BLaER1 treated with 17β-estradiol and CSF1 and Interleukin-3, amounts not matched to agents 10 nM and 100 nM (cell line): ENCODE measurements at regions not wholly inside any gene's neighbourhood (a gene's known extent, or its start where the extent isn't known, plus 50 kb on each side); places are given as distances from the start of the nearest gene placed in this dataset.
"Not testable (repeated sequence)": the region's sequence is repeated elsewhere in the genome, so short reads cannot be mapped to it uniquely, and the experiment has no call there.

Source experiments
- H3K27ac ChIP-seq, 11 experiments: shearing (Covaris generic); formaldehyde crosslinking; 2 replicates each; pipeline ENCODE4 v1.8.1; 2022
- H3K27me3 ChIP-seq, 11 experiments: shearing (Covaris generic); formaldehyde crosslinking; 2 replicates each; pipeline ENCODE4 v1.8.1; 2022
- H3K36me3 ChIP-seq, 11 experiments: shearing (Covaris generic); formaldehyde crosslinking; 2 replicates each; pipeline ENCODE4 v1.8.1; 2022
- H3K4me1 ChIP-seq, 10 experiments: shearing (Covaris generic); formaldehyde crosslinking; 2 replicates each; pipeline ENCODE4 v1.8.1; 2022
- H3K4me2 ChIP-seq, 11 experiments: shearing (Covaris generic); formaldehyde crosslinking; 2 replicates each; pipeline ENCODE4 v1.8.1; 2022
- H3K4me3 ChIP-seq, 10 experiments: shearing (Covaris generic); formaldehyde crosslinking; 2 replicates each; pipeline ENCODE4 v1.8.1; 2022
- H3K9ac ChIP-seq, 11 experiments: shearing (Covaris generic); formaldehyde crosslinking; 2 replicates each; pipeline ENCODE4 v1.8.1; 2022
- H3K9me3 ChIP-seq, 11 experiments: shearing (Covaris generic); formaldehyde crosslinking; replicated peaks in 1 of 11; 2 replicates each; pipeline ENCODE4 v1.8.1; 2022
- H4K20me1 ChIP-seq, 11 experiments: shearing (Covaris generic); formaldehyde crosslinking; 2 replicates each; pipeline ENCODE4 v1.8.1; 2022
- Cebpa-rat ChIP-seq, 11 experiments: shearing (Covaris generic); IDR thresholded peaks; 2 replicates each; pipeline ENCODE4 v1.8.1; 2022

GRCh38 chr5:30401479-30402058, 791.9 kb upstream of the CDH6 start:
- H3K9me3 ChIP-seq: no peaks in the 10 kb centered on the region
- no peaks in the 10 kb centered on the region for H4K20me1 ChIP-seq
- no peaks in the 10 kb centered on the region for H3K4me1 ChIP-seq
- TF ChIP-seq Cebpa-rat (IDR thresholded peaks at IDR 0.05): no peak
- no peak overlapping the region for H3K27ac ChIP-seq
- no peaks in the 10 kb centered on the region for H3K27me3 ChIP-seq
- H3K36me3 ChIP-seq: no peaks in the 10 kb centered on the region
- H3K9ac ChIP-seq: no peak overlapping the region
- no peak overlapping the region for H3K4me3 ChIP-seq
- no peak overlapping the region for H3K4me2 ChIP-seq

DNA sequence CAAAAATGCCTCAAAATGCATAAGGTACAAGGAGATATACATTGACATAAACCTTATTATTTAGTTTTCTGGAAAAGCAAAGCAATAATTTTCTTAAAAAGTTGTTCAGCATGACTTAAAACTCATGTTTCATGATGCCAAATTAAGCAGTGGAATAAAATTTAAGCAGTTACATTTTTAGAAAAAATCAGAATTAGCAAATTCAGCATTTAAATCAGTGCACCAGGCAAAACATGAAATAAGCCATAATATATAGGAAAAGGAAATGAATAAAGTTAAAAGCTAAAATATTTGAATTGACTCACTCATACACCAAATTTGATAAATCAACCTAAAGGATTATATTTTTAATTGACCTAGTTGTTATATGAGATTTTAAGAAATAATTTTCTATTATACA, 795.1 kb upstream of the CDH6 start:
- Histone ChIP-seq H3K27ac (no peak overlapping the region), H3K4me2 (no peak overlapping the region), H3K9me3 (no peaks in the 10 kb centered on the region), H3K4me1 (no peaks in the 10 kb centered on the region), H3K27me3 (no peaks in the 10 kb centered on the region), H3K9ac (no peak overlapping the region), H3K36me3 (no peaks in the 10 kb centered on the region), H3K4me3 (no peak overlapping the region), H4K20me1 (no peaks in the 10 kb centered on the region)
- TF ChIP-seq Cebpa-rat (IDR thresholded peaks at IDR 0.05): no peak

DNA sequence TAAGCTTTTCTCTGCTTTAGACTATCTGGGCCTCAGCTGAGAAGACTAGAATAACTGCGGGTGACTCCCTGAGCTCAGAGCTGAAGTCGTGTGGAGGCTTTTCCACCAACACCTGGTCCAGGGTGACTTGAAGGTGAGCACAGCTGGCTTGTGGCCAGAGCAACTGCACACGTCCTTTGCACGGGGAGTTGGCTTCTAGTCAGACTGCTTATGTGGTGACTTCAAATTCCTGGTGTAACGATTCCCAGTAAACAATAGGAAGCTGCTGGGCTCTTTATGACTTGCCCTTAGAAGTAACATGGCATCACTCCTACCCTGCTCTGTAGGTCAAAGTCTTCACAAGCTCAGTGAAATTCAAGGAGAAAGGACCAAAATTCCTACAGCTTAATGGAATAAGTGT, 800.6 kb upstream of the CDH6 start:
- H3K4me3 ChIP-seq: no peak overlapping the region
- H3K27ac ChIP-seq: no peak overlapping the region
- no peak overlapping the region for H3K9ac ChIP-seq
- no peak for TF ChIP-seq Cebpa-rat (IDR thresholded peaks at IDR 0.05)
- no peak overlapping the region for H3K4me2 ChIP-seq
- no peaks in the 10 kb centered on the region for H3K36me3 ChIP-seq
- H3K9me3 ChIP-seq: no peaks in the 10 kb centered on the region
- H3K27me3 ChIP-seq: no peaks in the 10 kb centered on the region
- H3K4me1 ChIP-seq: no peaks in the 10 kb centered on the region
- H4K20me1 ChIP-seq: no peaks in the 10 kb centered on the region

DNA sequence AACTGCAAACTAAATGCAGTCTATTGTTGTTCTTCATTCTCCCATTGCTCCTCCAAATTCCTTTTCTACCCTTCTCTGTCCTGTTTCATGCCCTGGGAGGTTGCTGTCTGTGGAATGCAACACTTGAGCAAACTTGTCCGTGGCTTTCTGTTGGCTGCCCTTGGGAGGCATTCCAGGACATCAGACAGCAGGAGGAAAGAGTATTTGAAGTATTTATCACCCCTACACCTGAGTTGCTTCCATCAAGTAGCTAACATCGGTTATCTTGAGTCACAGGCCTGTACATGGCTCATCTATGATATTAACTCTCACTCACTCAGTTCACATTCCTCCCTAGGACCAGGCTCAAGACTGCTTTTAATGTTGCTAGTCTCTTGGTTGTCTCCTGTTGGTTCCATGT, 803.4 kb upstream of the CDH6 start:
- H3K27me3 ChIP-seq: no peaks in the 10 kb centered on the region
- H3K9me3 ChIP-seq: no peaks in the 10 kb centered on the region
- no peaks in the 10 kb centered on the region for H4K20me1 ChIP-seq
- H3K36me3 ChIP-seq: no peaks in the 10 kb centered on the region
- H3K4me2 ChIP-seq: no peak overlapping the region
- H3K9ac ChIP-seq: no peak overlapping the region
- H3K4me1 ChIP-seq: no peaks in the 10 kb centered on the region
- H3K4me3 ChIP-seq: no peak overlapping the region
- TF ChIP-seq Cebpa-rat (IDR thresholded peaks at IDR 0.05): no peak
- H3K27ac ChIP-seq: no peak overlapping the region

GRCh38 chr5:30387974-30388632, 805.4 kb upstream of the CDH6 start:
- TF ChIP-seq Cebpa-rat (IDR thresholded peaks at IDR 0.05): no peak
- Histone ChIP-seq H3K9me3 (no peaks in the 10 kb centered on the region), H3K9ac (no peak overlapping the region), H3K27me3 (no peaks in the 10 kb centered on the region), H4K20me1 (no peaks in the 10 kb centered on the region), H3K4me1 (no peaks in the 10 kb centered on the region), H3K4me3 (no peak overlapping the region), H3K4me2 (no peak overlapping the region), H3K36me3 (no peaks in the 10 kb centered on the region), H3K27ac (no peak overlapping the region)

- no peak for TF ChIP-seq Cebpa-rat (IDR thresholded peaks at IDR 0.05)
- Histone ChIP-seq H3K4me3 (no peak overlapping the region), H4K20me1 (no peaks in the 10 kb centered on the region), H3K27me3 (no peaks in the 10 kb centered on the region), H3K4me1 (no peaks in the 10 kb centered on the region), H3K4me2 (no peak overlapping the region), H3K9ac (no peak overlapping the region), H3K27ac (no peak overlapping the region), H3K9me3 (no peaks in the 10 kb centered on the region), H3K36me3 (no peaks in the 10 kb centered on the region)
These were observed 807.7 kb upstream of the CDH6 start for GRCh38 chr5:30385754-30386153.

GRCh38 chr5:30384171-30384570, 809.3 kb upstream of the CDH6 start:
- Histone ChIP-seq H3K4me1 (no peaks in the 10 kb centered on the region), H3K9ac (no peak overlapping the region), H4K20me1 (no peaks in the 10 kb centered on the region), H3K36me3 (no peaks in the 10 kb centered on the region), H3K4me3 (no peak overlapping the region), H3K27me3 (no peaks in the 10 kb centered on the region), H3K9me3 (no peaks in the 10 kb centered on the region), H3K4me2 (no peak overlapping the region), H3K27ac (no peak overlapping the region)
- TF ChIP-seq Cebpa-rat (IDR thresholded peaks at IDR 0.05): no peak

DNA sequence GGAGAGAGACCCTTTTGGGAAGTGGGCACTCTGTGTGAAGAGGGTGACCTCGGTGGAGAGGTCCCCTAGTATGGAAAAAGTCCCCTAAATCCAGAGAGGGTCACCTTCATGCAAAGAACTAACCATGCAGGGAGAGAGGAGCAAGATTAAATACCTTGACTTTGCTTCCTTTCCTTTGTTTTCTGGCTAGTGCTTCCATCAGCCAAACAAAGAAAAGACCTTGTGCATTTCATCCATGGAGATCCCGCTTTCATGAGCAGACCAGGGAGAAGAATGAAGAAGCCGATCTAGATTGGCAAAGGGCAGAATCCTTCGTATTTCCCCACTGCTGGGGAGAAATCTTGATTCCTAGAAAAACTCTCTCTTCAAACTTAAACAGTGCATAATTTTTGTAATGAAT, 813.3 kb upstream of the CDH6 start:
- H3K36me3 ChIP-seq: no peaks in the 10 kb centered on the region
- TF ChIP-seq Cebpa-rat (IDR thresholded peaks at IDR 0.05): no peak
- H3K4me1 ChIP-seq: no peaks in the 10 kb centered on the region
- H4K20me1 ChIP-seq: no peaks in the 10 kb centered on the region
- no peak overlapping the region for H3K4me3 ChIP-seq
- H3K9me3 ChIP-seq: no peaks in the 10 kb centered on the region
- H3K27me3 ChIP-seq: no peaks in the 10 kb centered on the region
- H3K4me2 ChIP-seq: no peak overlapping the region
- H3K9ac ChIP-seq: no peak overlapping the region
- no peak overlapping the region for H3K27ac ChIP-seq

DNA sequence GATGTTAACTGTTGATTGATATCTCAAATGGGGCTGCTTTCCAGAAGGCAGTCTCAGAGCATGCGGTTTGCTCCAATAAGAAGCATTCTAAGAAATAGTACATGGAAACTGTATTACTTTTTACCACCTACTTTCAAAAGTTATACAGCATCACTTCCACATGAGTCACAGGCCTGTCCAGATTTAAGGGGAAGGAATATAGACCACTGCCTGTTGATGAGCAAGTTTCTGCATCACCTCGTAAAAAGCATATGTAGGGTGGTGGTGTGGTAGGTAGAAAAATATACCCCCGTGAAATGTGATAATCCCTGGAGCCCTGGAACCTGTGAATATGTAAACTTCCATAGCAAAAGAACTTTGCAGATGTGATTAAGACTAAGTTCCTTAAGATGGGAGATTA, 816.6 kb upstream of the CDH6 start:
- TF ChIP-seq Cebpa-rat (IDR thresholded peaks at IDR 0.05): no peak
- H3K4me3 ChIP-seq: no peak overlapping the region
- no peaks in the 10 kb centered on the region for H3K27me3 ChIP-seq
- no peaks in the 10 kb centered on the region for H3K9me3 ChIP-seq
- no peaks in the 10 kb centered on the region for H3K36me3 ChIP-seq
- no peak overlapping the region for H3K4me2 ChIP-seq
- H4K20me1 ChIP-seq: no peaks in the 10 kb centered on the region
- no peak overlapping the region for H3K9ac ChIP-seq
- H3K27ac ChIP-seq: no peak overlapping the region
- H3K4me1 ChIP-seq: no peaks in the 10 kb centered on the region

- Histone ChIP-seq H3K36me3 (no peaks in the 10 kb centered on the region), H4K20me1 (no peaks in the 10 kb centered on the region), H3K4me3 (no peak overlapping the region), H3K27me3 (no peaks in the 10 kb centered on the region), H3K27ac (no peak overlapping the region), H3K4me1 (no peaks in the 10 kb centered on the region), H3K9ac (no peak overlapping the region), H3K9me3 (peaks cover 0 to 16% (median 12%) of the 10 kb centered on the region in 11 experiments; a peak in 11 of 22 replicates), H3K4me2 (no peak overlapping the region)
- no peak for TF ChIP-seq Cebpa-rat (IDR thresholded peaks at IDR 0.05)
These were observed 825.4 kb upstream of the CDH6 start for GRCh38 chr5:30368064-30368463.

GRCh38 chr5:30365031-30365430, 828.5 kb upstream of the CDH6 start:
- H3K4me3 ChIP-seq, H3K27me3 ChIP-seq, H3K4me1 ChIP-seq, H3K36me3 ChIP-seq, H3K9ac ChIP-seq, H3K27ac ChIP-seq, H3K4me2 ChIP-seq, H4K20me1 ChIP-seq: not testable (repeated sequence)
- peaks cover 0 to 16% (median 12%) of the 10 kb centered on the region in 11 experiments; a peak in 11 of 22 replicates for H3K9me3 ChIP-seq
